ENCODE measurements at regions not wholly inside any gene's neighbourhood (a gene's known extent, or its start where the extent isn't known, plus 50 kb on each side); places are given as distances from the start of the nearest gene placed in this dataset.

- H3K4me3 ChIP-seq (ENCODE audit: control insufficient read depth, low read depth, low read length): no peak overlapping the region
- no peak for DNase-seq (ENCODE audit: low read depth)
- no peak for TF ChIP-seq CTCF (conservative IDR thresholded peaks at IDR 0.05; ENCODE audit: control insufficient read depth, insufficient read depth, low read depth, low read length)
These were observed 184.5 kb upstream of the E2F7 start for GRCh38 chr12:77249892-77250291.

DNA sequence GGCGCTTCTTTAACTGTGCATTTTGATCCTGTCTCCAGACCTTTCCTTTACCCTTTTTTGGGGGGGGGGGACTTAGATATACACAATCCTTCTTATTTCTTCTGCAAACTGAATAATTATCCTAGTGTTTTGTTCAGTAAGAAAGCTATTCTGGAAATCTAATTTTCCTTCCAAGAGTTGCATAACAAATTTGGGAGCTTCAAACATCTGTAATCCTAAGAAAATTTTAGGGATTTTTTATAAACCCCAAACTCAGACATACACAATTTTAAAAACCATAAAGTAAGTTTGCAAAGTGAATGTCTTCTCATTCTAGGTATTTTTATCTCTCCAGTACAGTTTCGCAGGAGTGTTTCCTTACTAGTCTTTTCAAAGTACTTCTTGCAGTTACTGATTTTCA lies 182.7 kb upstream of the E2F7 start:
- no peak for DNase-seq (ENCODE audit: low read depth)
- TF ChIP-seq CTCF (conservative IDR thresholded peaks at IDR 0.05; ENCODE audit: control insufficient read depth, insufficient read depth, low read depth, low read length): no peak
- no peak overlapping the region for H3K4me3 ChIP-seq (ENCODE audit: control insufficient read depth, low read depth, low read length)

DNA sequence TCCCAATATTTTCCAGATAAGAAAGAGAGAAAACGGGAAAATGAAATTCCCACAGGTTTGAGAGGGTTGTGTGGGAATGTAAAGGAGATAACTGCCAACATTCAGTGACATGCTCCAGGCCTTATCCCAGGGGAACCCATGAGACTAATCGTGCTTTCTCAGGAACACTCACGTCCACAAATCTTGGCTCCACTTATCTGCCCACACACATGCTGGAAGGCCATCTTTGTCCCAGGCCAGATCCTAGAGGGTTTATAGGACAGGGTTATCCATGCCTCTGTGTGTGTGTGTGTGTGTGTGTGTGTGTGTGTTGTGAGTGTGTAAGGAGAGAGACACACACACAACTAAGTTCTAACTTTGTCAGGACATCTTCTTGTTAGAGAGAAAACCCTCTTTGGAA lies 182.2 kb upstream of the E2F7 start:
- no peak overlapping the region for H3K4me3 ChIP-seq (ENCODE audit: control insufficient read depth, low read depth, low read length)
- peak; percentile 11 for DNase-seq (ENCODE audit: low read depth)
- TF ChIP-seq CTCF (conservative IDR thresholded peaks at IDR 0.05; ENCODE audit: control insufficient read depth, insufficient read depth, low read depth, low read length): no peak

GRCh38 chr12:77243345-77243744 lies 178.0 kb upstream of the E2F7 start:
- H3K4me3 ChIP-seq (ENCODE audit: control insufficient read depth, low read depth, low read length): no peak overlapping the region
- TF ChIP-seq CTCF (conservative IDR thresholded peaks at IDR 0.05; ENCODE audit: control insufficient read depth, insufficient read depth, low read depth, low read length): no peak
- no peak for DNase-seq (ENCODE audit: low read depth)

- no peak for TF ChIP-seq CTCF (conservative IDR thresholded peaks at IDR 0.05; ENCODE audit: control insufficient read depth, insufficient read depth, low read depth, low read length)
- H3K4me3 ChIP-seq (ENCODE audit: control insufficient read depth, low read depth, low read length): no peak overlapping the region
- no peak for DNase-seq (ENCODE audit: low read depth)
These were observed 174.2 kb upstream of the E2F7 start for GRCh38 chr12:77239617-77240016.

DNA sequence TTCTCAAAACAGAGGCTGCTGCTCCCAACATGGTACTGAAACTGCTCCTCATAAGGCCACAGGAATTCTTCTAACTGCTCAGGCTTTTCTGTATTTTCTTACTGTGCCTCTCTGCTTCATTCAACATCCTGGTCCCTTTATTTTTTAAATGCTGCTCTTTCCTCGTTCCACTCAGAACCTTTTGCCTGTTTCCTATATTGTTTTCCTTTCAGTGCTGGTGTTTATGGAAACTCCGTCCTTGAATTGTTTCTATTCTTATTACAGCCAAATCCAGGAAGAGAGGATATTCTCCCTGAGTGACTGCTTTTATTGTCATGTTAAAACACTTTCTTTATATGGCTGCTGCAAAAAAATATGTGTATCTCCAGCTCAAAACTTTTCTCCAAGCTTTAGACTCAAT lies 173.0 kb upstream of the E2F7 start:
- H3K4me3 ChIP-seq (ENCODE audit: control insufficient read depth, low read depth, low read length): no peak overlapping the region
- DNase-seq (ENCODE audit: low read depth): no peak
- no peak for TF ChIP-seq CTCF (conservative IDR thresholded peaks at IDR 0.05; ENCODE audit: control insufficient read depth, insufficient read depth, low read depth, low read length)

DNA sequence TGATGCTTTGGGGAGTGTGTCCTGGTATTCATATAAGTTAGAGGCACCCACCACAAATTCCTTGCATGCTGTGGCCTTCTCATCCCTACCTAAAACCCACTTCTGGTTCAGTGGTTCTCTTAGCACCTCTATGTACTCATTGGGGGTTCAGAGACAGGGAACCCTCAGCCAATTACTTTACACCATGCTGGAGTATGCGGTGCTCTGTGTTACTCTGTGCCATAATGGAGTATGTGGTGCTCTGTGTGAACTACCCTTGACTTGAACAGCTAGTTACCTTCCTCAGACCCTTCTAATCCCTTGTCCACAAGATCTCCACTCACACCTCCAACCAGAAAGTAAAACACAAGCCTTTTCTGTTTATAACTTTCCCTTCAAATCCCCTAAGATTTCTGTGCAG lies 172.5 kb upstream of the E2F7 start:
- DNase-seq (ENCODE audit: low read depth): no peak
- no peak overlapping the region for H3K4me3 ChIP-seq (ENCODE audit: control insufficient read depth, low read depth, low read length)
- no peak for TF ChIP-seq CTCF (conservative IDR thresholded peaks at IDR 0.05; ENCODE audit: control insufficient read depth, insufficient read depth, low read depth, low read length)
